Keratinocyte (primary cell): ENCODE measurements at regions not wholly inside any gene's neighbourhood (a gene's known extent, or its start where the extent isn't known, plus 50 kb on each side); places are given as distances from the start of the nearest gene placed in this dataset.

ENCODE experiments used
- EZH2 ChIP-seq: IDR thresholded peaks from one replicate; pipeline ENCODE4 v1.6.1; 2012; ENCODE audit warnings: inconsistent platforms, mild to moderate bottlenecking, low read length, moderate library complexity
- TF ChIP-seq, protein P1 (sequence below), 3 experiments: IDR thresholded peaks in 1 of 3; conservative IDR thresholded peaks in 1 of 3; optimal IDR thresholded peaks in 1 of 3; 2 replicates in 2 of 3; 3 replicates in 1 of 3; pipeline versions ENCODE3 to v1.5.1; 2011; ENCODE audit warnings: low read length in 3 of 3, mild to moderate bottlenecking in 3 of 3, moderate library complexity in 2 of 3, control low read depth in 1 of 3, inconsistent platforms in 1 of 3; ENCODE audit not compliant: insufficient read depth in 2 of 3; ENCODE audit errors: extremely low read depth in 1 of 3

DNA sequence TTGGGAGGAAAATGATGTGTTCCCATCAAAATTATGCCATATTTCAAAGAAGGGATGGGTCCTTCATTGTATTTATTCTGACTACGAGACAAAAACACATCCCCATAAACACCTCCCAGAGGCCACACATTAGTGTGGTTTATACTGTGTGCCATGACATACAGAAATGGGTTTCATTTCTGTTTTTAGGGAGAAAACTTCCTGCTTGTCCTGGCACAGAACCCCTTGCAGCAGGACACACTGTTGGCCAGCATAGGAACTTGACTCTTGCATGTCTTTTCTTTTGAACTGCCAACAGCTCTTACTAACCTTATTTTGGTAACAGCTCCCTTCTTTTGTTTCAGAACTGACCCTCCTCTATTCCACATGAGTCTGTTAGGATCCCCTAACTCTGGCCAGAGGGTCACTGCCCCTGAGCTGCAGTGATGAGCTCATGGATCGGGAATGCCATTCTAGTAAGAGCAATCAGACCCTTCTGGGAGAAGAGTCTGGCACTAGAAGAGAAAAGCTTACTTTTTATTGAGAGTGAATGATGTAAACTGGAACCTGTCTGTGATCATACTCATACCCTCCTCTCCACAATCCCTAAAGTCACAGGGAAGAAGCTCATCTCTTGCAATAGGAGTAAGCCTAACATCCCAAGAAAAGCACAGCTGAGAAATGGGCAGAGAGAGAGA lies 86.4 kb downstream of the SMIM20 start:
- TF ChIP-seq, protein P1, sequence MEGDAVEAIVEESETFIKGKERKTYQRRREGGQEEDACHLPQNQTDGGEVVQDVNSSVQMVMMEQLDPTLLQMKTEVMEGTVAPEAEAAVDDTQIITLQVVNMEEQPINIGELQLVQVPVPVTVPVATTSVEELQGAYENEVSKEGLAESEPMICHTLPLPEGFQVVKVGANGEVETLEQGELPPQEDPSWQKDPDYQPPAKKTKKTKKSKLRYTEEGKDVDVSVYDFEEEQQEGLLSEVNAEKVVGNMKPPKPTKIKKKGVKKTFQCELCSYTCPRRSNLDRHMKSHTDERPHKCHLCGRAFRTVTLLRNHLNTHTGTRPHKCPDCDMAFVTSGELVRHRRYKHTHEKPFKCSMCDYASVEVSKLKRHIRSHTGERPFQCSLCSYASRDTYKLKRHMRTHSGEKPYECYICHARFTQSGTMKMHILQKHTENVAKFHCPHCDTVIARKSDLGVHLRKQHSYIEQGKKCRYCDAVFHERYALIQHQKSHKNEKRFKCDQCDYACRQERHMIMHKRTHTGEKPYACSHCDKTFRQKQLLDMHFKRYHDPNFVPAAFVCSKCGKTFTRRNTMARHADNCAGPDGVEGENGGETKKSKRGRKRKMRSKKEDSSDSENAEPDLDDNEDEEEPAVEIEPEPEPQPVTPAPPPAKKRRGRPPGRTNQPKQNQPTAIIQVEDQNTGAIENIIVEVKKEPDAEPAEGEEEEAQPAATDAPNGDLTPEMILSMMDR (optimal IDR thresholded peaks at IDR 0.05 in 1 of 3, IDR thresholded peaks at IDR 0.05 in 1 of 3, conservative IDR thresholded peaks at IDR 0.05 in 1 of 3; ENCODE audit: extremely low read depth in 1 of 3, insufficient read depth in 2 of 3, low read length in 3 of 3), result no peak
- no peak for TF ChIP-seq EZH2
